Hindlimb muscle (tissue), 1 donor: ENCODE measurements at regions not wholly inside any gene's neighbourhood (a gene's known extent, or its start where the extent isn't known, plus 50 kb on each side); places are given as distances from the start of the nearest gene placed in this dataset.
"Not testable (repeated sequence)": the region's sequence is repeated elsewhere in the genome, so short reads cannot be mapped to it uniquely, and the experiment has no call there.

Experiments used
- DNase-seq: peaks from one replicate; pipeline ENCODE4 v3.0.0-alpha.2; 2013

GRCh38 chr15:81819924-81820635 lies 225.7 kb downstream of the MEX3B start:
- DNase-seq: no peak

- no peak for DNase-seq
Observed at GRCh38 chr15:81814882-81815455, 230.8 kb downstream of the MEX3B start.

- no peak for DNase-seq
Observed at GRCh38 chr15:81813215-81813614, 232.6 kb downstream of the MEX3B start.

GRCh38 chr15:81812456-81812855 lies 233.4 kb downstream of the MEX3B start:
- peak; percentile 36 for DNase-seq

GRCh38 chr15:81811736-81812135 lies 234.1 kb downstream of the MEX3B start:
- no peak for DNase-seq

GRCh38 chr15:81809543-81809942 lies 236.3 kb downstream of the MEX3B start:
- no peak for DNase-seq

GRCh38 chr15:81807806-81808205 lies 238.0 kb downstream of the MEX3B start:
- DNase-seq: no peak

- peak; percentile 12 for DNase-seq
Observed at GRCh38 chr15:81807186-81807585, 238.6 kb downstream of the MEX3B start.

GRCh38 chr15:81795899-81796298 lies 249.9 kb downstream of the MEX3B start:
- DNase-seq: no peak

GRCh38 chr15:81792646-81793045 lies 253.2 kb downstream of the MEX3B start:
- no peak for DNase-seq

- DNase-seq: not testable (repeated sequence)
Observed at GRCh38 chr15:81791322-81791721, 254.5 kb downstream of the MEX3B start.

- no peak for DNase-seq
Observed at GRCh38 chr15:81789403-81789802, 256.4 kb downstream of the MEX3B start.

GRCh38 chr15:81786776-81787175 lies 259.0 kb downstream of the MEX3B start:
- DNase-seq: no peak

- DNase-seq: no peak
Observed at GRCh38 chr15:81785679-81786078, 260.1 kb downstream of the MEX3B start.

GRCh38 chr15:81785181-81785580 lies 260.6 kb downstream of the MEX3B start:
- DNase-seq: no peak

- no peak for DNase-seq
Observed at GRCh38 chr15:81784751-81785150, 261.1 kb downstream of the MEX3B start.

- DNase-seq: no peak
Observed at GRCh38 chr15:81783586-81783985, 262.2 kb downstream of the MEX3B start.

- DNase-seq: no peak
Observed at GRCh38 chr15:81783076-81783475, 262.7 kb downstream of the MEX3B start.

- no peak for DNase-seq
Observed at GRCh38 chr15:81781395-81781794, 264.4 kb downstream of the MEX3B start.

- DNase-seq: peak; percentile 51
Observed at GRCh38 chr15:81780966-81781365, 264.9 kb downstream of the MEX3B start.

GRCh38 chr15:81779181-81779580 lies 266.6 kb downstream of the MEX3B start:
- DNase-seq: no peak

GRCh38 chr15:81777546-81777945 lies 268.3 kb downstream of the MEX3B start:
- DNase-seq: no peak

- DNase-seq: no peak
Observed at GRCh38 chr15:81776976-81777375, 268.8 kb downstream of the MEX3B start.

GRCh38 chr15:81775779-81776178 lies 270.0 kb downstream of the MEX3B start:
- not testable (repeated sequence) for DNase-seq

GRCh38 chr15:81774309-81774708 lies 271.5 kb downstream of the MEX3B start:
- no peak for DNase-seq
